SK-N-SH treated with all-trans-retinoic acid at 6 μM for 48 hours (cell line): ENCODE measurements at regions not wholly inside any gene's neighbourhood (a gene's known extent, or its start where the extent isn't known, plus 50 kb on each side); places are given as distances from the start of the nearest gene placed in this dataset.
"Not testable (repeated sequence)": the region's sequence is repeated elsewhere in the genome, so short reads cannot be mapped to it uniquely, and the experiment has no call there.

ENCODE experiments used
- ARNTL ChIP-seq: fragments of 450-650 bp; formaldehyde crosslinking; IDR thresholded peaks from 2 replicates; pipeline ENCODE4 v1.5.0; 2020; ENCODE audit warnings: low read depth, mild to moderate bottlenecking, moderate library complexity, borderline replicate concordance
- BACH2 ChIP-seq: fragments of 250-450 bp; sonication (Bioruptor Pico); IDR thresholded peaks from 2 replicates; pipeline ENCODE4 v1.9.0; 2021; ENCODE audit warnings: mild to moderate bottlenecking, borderline replicate concordance
- CSRNP3 ChIP-seq: fragments of 250-450 bp; sonication (Bioruptor Pico); IDR thresholded peaks from 2 replicates; pipeline ENCODE4 v1.5.1; 2021; ENCODE audit warnings: mild to moderate bottlenecking, moderate library complexity
- ISL1 ChIP-seq: fragments of 250-450 bp; sonication (Bioruptor Pico); IDR thresholded peaks from 2 replicates; pipeline ENCODE4 v2.1.2; 2022; ENCODE audit warnings: mild to moderate bottlenecking, moderate library complexity
- PATZ1 ChIP-seq: fragments of 250-450 bp; sonication (Bioruptor Pico); IDR thresholded peaks from 2 replicates; pipeline ENCODE4 v1.8.0; 2020; ENCODE audit warnings: mild to moderate bottlenecking, moderate library complexity, borderline replicate concordance
- PPARA ChIP-seq: fragments of 250-450 bp; sonication (Bioruptor Pico); IDR thresholded peaks from 2 replicates; pipeline ENCODE4 v1.5.0; 2020; ENCODE audit warnings: mild to moderate bottlenecking, borderline replicate concordance
- ZC3H10 ChIP-seq: fragments of 250-450 bp; sonication (Bioruptor Pico); IDR thresholded peaks from 2 replicates; pipeline ENCODE4 v1.5.1; 2021; ENCODE audit warnings: mild to moderate bottlenecking, moderate library complexity

- not testable (repeated sequence) for TF ChIP-seq PATZ1 (CRISPR knock-in tag); ISL1; BACH2 (CRISPR knock-in tag); CSRNP3; ARNTL (CRISPR knock-in tag); PPARA (CRISPR knock-in tag); ZC3H10 (CRISPR knock-in tag)
Measured at GRCh38 chr7:76683631-76684030, 56.6 kb upstream of the POMZP3 start.
